Liver (tissue), 8 donors: ENCODE measurements at regions not wholly inside any gene's neighbourhood (a gene's known extent, or its start where the extent isn't known, plus 50 kb on each side); places are given as distances from the start of the nearest gene placed in this dataset.
A peak's percentile ranks its signal among the peaks of the same experiment; 100 is the strongest.

Source experiments
- DNase-seq: peaks from one replicate; pipeline ENCODE4 v3.0.0-alpha.2; 2017; ENCODE audit warnings: low spot score
- H3K27ac ChIP-seq, 2 donors: one replicate each; pipeline ENCODE4 v1.7.0; 2013; ENCODE audit warnings: inconsistent platforms in 2 of 2, low read length in 2 of 2, control low read depth in 1 of 2, low read depth in 1 of 2, mild to moderate bottlenecking in 1 of 2
- H3K27me3 ChIP-seq, 4 donors: one replicate each; pipeline versions ENCODE4 v1.6.1 to v1.7.0; 2013; ENCODE audit warnings: low read length in 3 of 4, inconsistent platforms in 1 of 4, mild to moderate bottlenecking in 1 of 4, moderate library complexity in 1 of 4; ENCODE audit not compliant: control insufficient read depth in 4 of 4, insufficient read depth in 4 of 4
- H3K36me3 ChIP-seq, 4 donors: one replicate each; pipeline versions ENCODE4 v1.6.1 to v1.7.0; 2013; ENCODE audit warnings: low read length in 3 of 4, mild to moderate bottlenecking in 3 of 4, low read depth in 1 of 4, moderate library complexity in 1 of 4; ENCODE audit not compliant: control insufficient read depth in 4 of 4, insufficient read depth in 3 of 4
- H3K4me1 ChIP-seq, 4 donors: one replicate each; pipeline versions ENCODE4 v1.6.1 to v1.7.0; 2013; ENCODE audit warnings: low read length in 3 of 4, mild to moderate bottlenecking in 3 of 4, moderate library complexity in 1 of 4; ENCODE audit not compliant: control insufficient read depth in 4 of 4, insufficient read depth in 4 of 4
- H3K4me3 ChIP-seq, 3 donors: one replicate each; pipeline versions ENCODE4 v1.6.1 to v1.7.0; 2013; ENCODE audit warnings: low read length in 3 of 3, control low read depth in 1 of 3, low read depth in 1 of 3, mild to moderate bottlenecking in 1 of 3
- H3K9ac ChIP-seq, 2 donors: one replicate each; pipeline ENCODE4 v1.7.0; 2013; ENCODE audit warnings: low read length in 2 of 2, mild to moderate bottlenecking in 2 of 2, moderate library complexity in 2 of 2, control low read depth in 1 of 2, low read depth in 1 of 2
- H3K9me3 ChIP-seq, 4 donors: one replicate each; pipeline versions ENCODE4 v1.6.1 to v1.7.0; 2013; ENCODE audit warnings: low read length in 3 of 4; ENCODE audit not compliant: control insufficient read depth in 4 of 4
- ATF3 ChIP-seq: IDR thresholded peaks from 2 replicates; pipeline ENCODE4 v1.6.1; 2016; ENCODE audit warnings: antibody characterized with exemption
- CTCF ChIP-seq: fragments of 150-350 bp; IDR thresholded peaks from 2 replicates; pipeline ENCODE4 v1.5.1; 2017; ENCODE audit warnings: improper control_type of control experiment, low read depth, low read length; ENCODE audit not compliant: missing input control
- EGR1 ChIP-seq, 2 donors: IDR thresholded peaks; 2 replicates each; pipeline ENCODE4 v1.6.1; 2016 to 2018; ENCODE audit warnings: antibody characterized with exemption in 2 of 2, low read depth in 2 of 2
- FOXA1 ChIP-seq: IDR thresholded peaks from 2 replicates; pipeline ENCODE4 v1.6.1; 2016; ENCODE audit warnings: antibody characterized with exemption
- FOXA2 ChIP-seq: IDR thresholded peaks from 2 replicates; pipeline ENCODE4 v1.6.1; 2016; ENCODE audit warnings: antibody characterized with exemption
- HNF4A ChIP-seq, 2 donors: conservative IDR thresholded peaks; 2 replicates each; pipeline ENCODE4 v1.6.1; 2016; ENCODE audit warnings: antibody characterized with exemption in 2 of 2, mild to moderate bottlenecking in 2 of 2
- HNF4G ChIP-seq: IDR thresholded peaks from 2 replicates; pipeline ENCODE4 v1.6.1; 2016; ENCODE audit warnings: antibody characterized with exemption
- MAX ChIP-seq: IDR thresholded peaks from 2 replicates; pipeline ENCODE4 v1.6.1; 2016; ENCODE audit warnings: antibody characterized with exemption
- NR2F2 ChIP-seq: IDR thresholded peaks from 2 replicates; pipeline ENCODE4 v1.6.1; 2016; ENCODE audit warnings: antibody characterized with exemption
- RAD21 ChIP-seq, 2 donors: IDR thresholded peaks; 2 replicates each; pipeline ENCODE4 v1.6.1; 2016; ENCODE audit warnings: antibody characterized with exemption in 2 of 2, mild to moderate bottlenecking in 2 of 2
- RXRA ChIP-seq, 2 donors: IDR thresholded peaks; 2 replicates each; pipeline ENCODE4 v1.6.1; 2017 to 2018; ENCODE audit warnings: antibody characterized with exemption in 2 of 2, mild to moderate bottlenecking in 1 of 2
- SP1 ChIP-seq: IDR thresholded peaks from 2 replicates; pipeline ENCODE4 v1.6.1; 2018; ENCODE audit warnings: antibody characterized with exemption, mild to moderate bottlenecking
- TAF1 ChIP-seq: conservative IDR thresholded peaks from 2 replicates; pipeline ENCODE4 v1.6.1; 2016; ENCODE audit warnings: antibody characterized with exemption, mild to moderate bottlenecking
- YY1 ChIP-seq: IDR thresholded peaks from 2 replicates; pipeline ENCODE4 v1.6.1; 2016; ENCODE audit warnings: antibody characterized with exemption, mild to moderate bottlenecking
- ZBTB33 ChIP-seq: IDR thresholded peaks from 2 replicates; pipeline ENCODE4 v1.6.1; 2016; ENCODE audit warnings: antibody characterized with exemption
- WGBS: extraction: QIAGEN DNeasy Blood & Tissue Kit; methylation state at CpG from one replicate; pipeline ENCODE4 v1.1.7; 2013; 5-methylcytosine and 5-hydroxymethylcytosine counted together
- donor health status: healthy.
- donor health status: healthy.
- donor health status: healthy.
- donor health status: healthy.
- donor health status: healthy.

GRCh38 chr13:50355797-50356196, 340.6 kb downstream of the KCNRG start:
- Histone ChIP-seq H3K27me3 (no peaks in the 10 kb centered on the region), H3K4me3 (no peak overlapping the region), H3K9ac (no peak overlapping the region), H3K9me3 (no peaks in the 10 kb centered on the region), H3K27ac (peak overlapping the region; percentile 11 to 42), H3K36me3 (no peaks in the 10 kb centered on the region), H3K4me1 (peaks cover 7 to 47% (median 14%) of the 10 kb centered on the region in 4 donors)
- TF ChIP-seq ZBTB33: no peak
- no peak for TF ChIP-seq TAF1
- no peak for TF ChIP-seq RAD21 (IDR thresholded peaks at IDR 0.05)
- TF ChIP-seq HNF4A (conservative IDR thresholded peaks at IDR 0.05): no peak
- TF ChIP-seq EGR1 (IDR thresholded peaks at IDR 0.05; ENCODE audit: low read depth in 2 of 2): no peak
- TF ChIP-seq HNF4G: no peak
- no peak for TF ChIP-seq FOXA1
- no peak for TF ChIP-seq CTCF
- no peak for TF ChIP-seq FOXA2
- TF ChIP-seq SP1: no peak
- TF ChIP-seq MAX: no peak
- TF ChIP-seq NR2F2: no peak
- no peak for TF ChIP-seq ATF3
- TF ChIP-seq RXRA (IDR thresholded peaks at IDR 0.05): no peak
- DNase-seq: no peak
- whole genome bisulfite sequencing: 83% methylated on average over 4 of the region's 4 CpGs

GRCh38 chr13:50357136-50357535, 341.9 kb downstream of the KCNRG start:
- no peak for DNase-seq
- H3K27ac ChIP-seq: peak overlapping the region; percentile 81 to 83
- H3K4me3 ChIP-seq: no peak overlapping the region
- TF ChIP-seq ATF3: no peak
- no peak for TF ChIP-seq EGR1 (IDR thresholded peaks at IDR 0.05; ENCODE audit: low read depth in 2 of 2)
- no peak for TF ChIP-seq MAX
- TF ChIP-seq TAF1: no peak
- TF ChIP-seq YY1: no peak
- TF ChIP-seq ZBTB33: no peak
- TF ChIP-seq NR2F2: no peak
- no peak for TF ChIP-seq RXRA (IDR thresholded peaks at IDR 0.05)
- no peaks in the 10 kb centered on the region for H3K27me3 ChIP-seq
- H3K36me3 ChIP-seq: no peaks in the 10 kb centered on the region
- H3K9me3 ChIP-seq: no peaks in the 10 kb centered on the region
- H3K9ac ChIP-seq: no peak overlapping the region
- peaks cover 7 to 53% (median 19%) of the 10 kb centered on the region in 4 donors for H3K4me1 ChIP-seq
